ENCODE measurements at regions not wholly inside any gene's neighbourhood (a gene's known extent, or its start where the extent isn't known, plus 50 kb on each side); places are given as distances from the start of the nearest gene placed in this dataset.

- TF ChIP-seq CTCF (conservative IDR thresholded peaks at IDR 0.05): no peak
- no peak overlapping the region for H3K27ac ChIP-seq
Measured at GRCh38 chr5:106853266-106853665, 817.5 kb downstream of the EFNA5 start.

- 0 out of 2 replicates have a peak overlapping the region, but pooled peaks have one; percentile 9 for H3K27ac ChIP-seq
- no peak for TF ChIP-seq CTCF (conservative IDR thresholded peaks at IDR 0.05)
Measured at GRCh38 chr5:106849266-106849665, 821.5 kb downstream of the EFNA5 start.

GRCh38 chr5:106843812-106844416 is 826.8 kb downstream of the EFNA5 start:
- peak; percentile 33 for TF ChIP-seq CTCF (conservative IDR thresholded peaks at IDR 0.05)
- no peak overlapping the region for H3K27ac ChIP-seq

- no peak overlapping the region for H3K27ac ChIP-seq
- no peak for TF ChIP-seq CTCF (conservative IDR thresholded peaks at IDR 0.05)
Measured at GRCh38 chr5:106833517-106833916, 837.2 kb downstream of the EFNA5 start.

- TF ChIP-seq CTCF (conservative IDR thresholded peaks at IDR 0.05): no peak
- H3K27ac ChIP-seq: no peak overlapping the region
Measured at GRCh38 chr5:106827061-106827460, 843.7 kb downstream of the EFNA5 start.

- TF ChIP-seq CTCF (conservative IDR thresholded peaks at IDR 0.05): no peak
- no peak overlapping the region for H3K27ac ChIP-seq
Measured at GRCh38 chr5:106825374-106825773, 845.4 kb downstream of the EFNA5 start.

- no peak overlapping the region for H3K27ac ChIP-seq
- TF ChIP-seq CTCF (conservative IDR thresholded peaks at IDR 0.05): no peak
Measured at GRCh38 chr5:106822851-106823250, 847.9 kb downstream of the EFNA5 start.

Data from VCaP (cell line).